Heart right ventricle (tissue), 16 donors: ENCODE measurements at regions not wholly inside any gene's neighbourhood (a gene's known extent, or its start where the extent isn't known, plus 50 kb on each side); places are given as distances from the start of the nearest gene placed in this dataset.

Source experiments
- ATAC-seq, 8 donors: fragments of 200-7000 bp; cut with Tn5 transposase; one replicate each; pipeline ENCODE4 v1.9.1; 2020; ENCODE audit warnings: mild to moderate bottlenecking in 8 of 8, moderate library complexity in 8 of 8, moderate number of reproducible peaks in 1 of 8
- DNase-seq, 2 donors: peaks; one replicate each; pipeline ENCODE4 v3.0.0-alpha.2; 2020
- H3K27ac ChIP-seq, 10 donors: fragments of 200-600 bp; sonication (generic) in 2 of 10; one replicate each; pipeline versions ENCODE4 v1.5.0 to v1.8.0; 2020 to 2022; ENCODE audit warnings: mild to moderate bottlenecking in 3 of 10
- H3K27me3 ChIP-seq, 7 donors: fragments of 200-600 bp; one replicate each; pipeline ENCODE4 v1.8.0; 2021 to 2022; ENCODE audit warnings: mild to moderate bottlenecking in 2 of 7
- H3K36me3 ChIP-seq, 9 donors: fragments of 200-600 bp; sonication (generic) in 1 of 9; one replicate each; pipeline versions ENCODE4 v1.5.0 to v1.8.0; 2020 to 2022; ENCODE audit warnings: mild to moderate bottlenecking in 2 of 9
- H3K4me1 ChIP-seq, 9 donors: fragments of 200-600 bp; sonication (generic) in 1 of 9; one replicate each; pipeline versions ENCODE4 v1.5.0 to v1.8.0; 2020 to 2022; ENCODE audit warnings: mild to moderate bottlenecking in 4 of 9
- H3K4me3 ChIP-seq, 10 donors: fragments of 200-600 bp; sonication (generic) in 2 of 10; one replicate each; pipeline versions ENCODE4 v1.5.0 to v1.8.0; 2020 to 2022; ENCODE audit warnings: mild to moderate bottlenecking in 7 of 10, moderate library complexity in 2 of 10
- H3K9me3 ChIP-seq, 11 donors: fragments of 200-600 bp in 10 of 11; sonication (generic) in 2 of 11; one replicate each; pipeline versions ENCODE4 v1.5.0 to v1.8.0; 2013 to 2022; ENCODE audit warnings: mild to moderate bottlenecking in 2 of 11, control low read depth in 1 of 11, moderate library complexity in 1 of 11
- WGBS, 2 donors: extraction: QIAGEN DNeasy Blood & Tissue Kit; methylation state at CpG; one replicate each; pipeline ENCODE4 v1.1.7; 2013; ENCODE audit warnings: inconsistent platforms in 1 of 2; 5-methylcytosine and 5-hydroxymethylcytosine counted together
- intact Hi-C, 10 donors: fragments of 100-400 bp; cut with DNase I; formaldehyde crosslinking; loops; one replicate each; pipeline versions ENCODE4 v1.11.1 to v1.14.2; 2022
- TF ChIP-seq, protein P1 (sequence below), 9 donors: fragments of 200-600 bp; sonication (generic) in 2 of 9; IDR thresholded peaks; one replicate each; pipeline versions ENCODE4 v1.5.0 to v1.8.0; 2021 to 2022; ENCODE audit warnings: antibody characterized with exemption in 9 of 9, mild to moderate bottlenecking in 5 of 9, moderate library complexity in 1 of 9
- donor health status: Arrhythmogenic right ventricular cardiomyopathy.
- donor health status: ischemic (EF 13 %, LVEDD 7.1; RV severe dilation, severe dysfunction).
- donor health status: healthy with polysubstance abuse.
- donor health status: DM: no; HTN: yes; CAD: no.
- donor health status: DM: no; HTN: no; CAD: no.
- donor health status: ischemic (EF 25% LVEDD 6.9; RV normal size, moderate dysfunction).
- donor health status: ischemic (EF 25% LVEDD 5.7; RV mildly dilated, moderate dysfunction).
- donor health status: healthy.
- donor health status: DM: yes; HTN: yes; CAD: no.
- donor health status: Ischemic cardiomyopathy.
- donor health status: ischemic (EF 35%, LVEDD 5.7; RV mildly dilated, moderate dysfunction).
- donor health status: nonischemic (EF 11% LVEDD 7.7; RV severe dilation, severe dysfunction).
- donor health status: DM: yes; HTN: yes; CAD: no.
- donor health status: PGD.
- donor health status: ischemic (EF 29% LVEDD 5.4; RV normal size, mild dysfunction).
- donor health status: nonischemic (EF 23%, LVEDD 6.1; RV moderate dilation, normal function).

DNA sequence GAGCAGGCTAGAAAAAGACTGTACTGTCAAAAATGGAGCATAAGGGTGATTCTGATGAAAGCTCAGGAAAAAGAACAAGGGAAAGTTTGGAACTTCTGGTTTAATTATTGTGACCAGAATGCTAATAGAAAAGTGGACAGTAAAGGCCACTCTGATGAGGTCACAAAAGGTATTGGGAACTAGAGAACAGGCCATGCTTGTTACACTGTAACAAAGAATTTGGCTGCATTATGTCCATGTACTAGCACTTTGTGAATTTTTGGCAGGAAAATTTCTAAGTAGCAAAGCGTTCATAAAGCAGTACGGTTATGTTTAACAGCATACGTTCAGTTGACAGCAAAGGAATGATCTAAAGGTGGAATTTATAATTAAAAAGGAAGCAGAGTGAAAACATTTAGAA is 418.6 kb downstream of the TRIB2 start:
- Histone ChIP-seq H3K36me3 (no peaks in the 10 kb centered on the region), H3K27ac (no peak overlapping the region), H3K4me3 (no peak overlapping the region), H3K9me3 (no peaks in the 10 kb centered on the region), H3K27me3 (no peaks in the 10 kb centered on the region), H3K4me1 (peaks cover 0 to 5% (median 0%) of the 10 kb centered on the region in 9 donors)
- TF ChIP-seq, protein P1, sequence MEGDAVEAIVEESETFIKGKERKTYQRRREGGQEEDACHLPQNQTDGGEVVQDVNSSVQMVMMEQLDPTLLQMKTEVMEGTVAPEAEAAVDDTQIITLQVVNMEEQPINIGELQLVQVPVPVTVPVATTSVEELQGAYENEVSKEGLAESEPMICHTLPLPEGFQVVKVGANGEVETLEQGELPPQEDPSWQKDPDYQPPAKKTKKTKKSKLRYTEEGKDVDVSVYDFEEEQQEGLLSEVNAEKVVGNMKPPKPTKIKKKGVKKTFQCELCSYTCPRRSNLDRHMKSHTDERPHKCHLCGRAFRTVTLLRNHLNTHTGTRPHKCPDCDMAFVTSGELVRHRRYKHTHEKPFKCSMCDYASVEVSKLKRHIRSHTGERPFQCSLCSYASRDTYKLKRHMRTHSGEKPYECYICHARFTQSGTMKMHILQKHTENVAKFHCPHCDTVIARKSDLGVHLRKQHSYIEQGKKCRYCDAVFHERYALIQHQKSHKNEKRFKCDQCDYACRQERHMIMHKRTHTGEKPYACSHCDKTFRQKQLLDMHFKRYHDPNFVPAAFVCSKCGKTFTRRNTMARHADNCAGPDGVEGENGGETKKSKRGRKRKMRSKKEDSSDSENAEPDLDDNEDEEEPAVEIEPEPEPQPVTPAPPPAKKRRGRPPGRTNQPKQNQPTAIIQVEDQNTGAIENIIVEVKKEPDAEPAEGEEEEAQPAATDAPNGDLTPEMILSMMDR (IDR thresholded peaks at IDR 0.05) = no peak
- 76 to 77% methylated on average over 3 of the region's 3 CpGs for whole genome bisulfite sequencing, 2 donors
- intact Hi-C loops = no loop called here
- ATAC-seq (no peak), DNase-seq (no peak)

DNA sequence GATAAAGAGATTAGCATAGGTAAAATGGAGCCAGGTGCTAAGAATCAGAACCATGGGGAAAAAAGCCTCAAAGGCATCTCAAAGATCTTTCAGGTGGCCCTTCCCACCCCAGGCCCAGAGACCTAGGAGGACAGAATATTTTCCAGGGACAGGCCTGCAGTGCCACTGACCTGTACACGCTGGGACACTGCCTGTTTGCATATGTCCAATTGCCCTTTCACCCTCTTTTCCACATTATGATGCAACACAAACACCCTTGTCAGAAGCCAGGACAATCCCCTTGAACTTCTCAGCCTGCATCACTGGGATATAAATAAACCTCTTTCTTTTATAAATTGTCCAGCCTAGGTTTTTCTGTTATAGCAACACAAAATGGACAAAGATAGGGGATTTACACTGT is 419.1 kb downstream of the TRIB2 start:
- TF ChIP-seq, protein P1 (IDR thresholded peaks at IDR 0.05) = no peak
- no peaks in the 10 kb centered on the region for H3K9me3 ChIP-seq
- no peaks in the 10 kb centered on the region for H3K27me3 ChIP-seq
- H3K4me1 ChIP-seq = peaks cover 0 to 5% (median 0%) of the 10 kb centered on the region in 9 donors
- H3K36me3 ChIP-seq = no peaks in the 10 kb centered on the region
- no peak overlapping the region for H3K27ac ChIP-seq
- DNase-seq (peak in 1 of 2 donors; percentile 6), ATAC-seq (peak in 6 of 8 donors; percentile 33 to 93 (median 70))
- WGBS, 2 donors = 38 to 53% methylated on average over 1 of the region's 1 CpG
- no peak overlapping the region for H3K4me3 ChIP-seq
- intact Hi-C loops = no loop called here

DNA sequence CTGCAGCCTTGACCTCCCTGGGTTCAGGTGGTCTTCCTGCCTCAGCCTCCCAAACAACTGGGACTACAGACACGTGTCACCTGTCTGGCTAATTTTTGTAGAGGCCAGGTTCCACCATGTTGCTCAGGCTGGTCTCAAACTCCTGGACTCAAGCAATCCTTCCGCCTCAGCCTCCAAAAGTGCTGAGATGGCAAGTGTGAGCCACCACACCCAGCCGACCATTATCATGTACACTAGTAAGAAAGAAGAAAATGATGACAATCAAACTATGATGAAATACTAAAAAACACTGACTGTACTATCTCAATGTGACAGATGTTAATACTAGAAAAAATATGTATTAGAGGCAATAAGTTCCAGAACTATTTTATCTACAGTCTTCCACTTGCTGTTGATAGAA is 420.9 kb downstream of the TRIB2 start:
- no peak for ATAC-seq
- no peak overlapping the region for H3K4me3 ChIP-seq
- TF ChIP-seq, protein P1 (IDR thresholded peaks at IDR 0.05) = no peak
- WGBS, 2 donors = 82% methylated on average over 3 of the region's 3 CpGs
- H3K27me3 ChIP-seq = peaks cover 0 to 3% (median 0%) of the 10 kb centered on the region in 7 donors
- H3K36me3 ChIP-seq = no peaks in the 10 kb centered on the region
- intact Hi-C loops = no loop called here
- no peak for DNase-seq
- peaks cover 0 to 5% (median 0%) of the 10 kb centered on the region in 9 donors for H3K4me1 ChIP-seq
- H3K9me3 ChIP-seq = no peaks in the 10 kb centered on the region
- no peak overlapping the region for H3K27ac ChIP-seq

DNA sequence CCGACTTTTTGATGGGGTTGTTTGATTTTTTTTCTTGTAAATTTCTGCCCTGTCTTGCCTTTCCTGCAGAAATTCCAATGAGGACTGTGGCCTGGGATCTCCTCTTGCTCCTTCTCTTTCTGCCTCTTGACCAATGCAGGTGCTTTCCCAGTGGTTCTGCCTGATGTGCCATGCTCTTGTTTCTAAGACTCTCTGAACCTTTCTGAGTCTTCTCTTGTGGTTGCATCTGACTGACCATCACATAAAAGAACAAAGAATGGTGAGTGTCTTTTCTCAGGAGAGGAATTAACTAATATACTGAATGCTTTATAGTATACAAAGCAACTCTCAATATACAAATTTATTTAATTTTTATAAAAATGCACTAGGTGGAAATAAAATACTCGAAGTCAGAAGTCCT is 424.6 kb downstream of the TRIB2 start:
- DNase-seq = no peak
- no peaks in the 10 kb centered on the region for H3K36me3 ChIP-seq
- no peak for ATAC-seq
- peaks cover 0 to 3% (median 0%) of the 10 kb centered on the region in 7 donors for H3K27me3 ChIP-seq
- H3K4me3 ChIP-seq = no peak overlapping the region
- no peak overlapping the region for H3K27ac ChIP-seq
- no peaks in the 10 kb centered on the region for H3K9me3 ChIP-seq
- TF ChIP-seq, protein P1 (IDR thresholded peaks at IDR 0.05) = no peak
- intact Hi-C loops = no loop called here
- 84 to 89% methylated on average over 2 of the region's 2 CpGs for WGBS, 2 donors
- peaks cover 0 to under 1% (median 0%) of the 10 kb centered on the region in 9 donors for H3K4me1 ChIP-seq
